PC-3 (cell line): ENCODE measurements at regions not wholly inside any gene's neighbourhood (a gene's known extent, or its start where the extent isn't known, plus 50 kb on each side); places are given as distances from the start of the nearest gene placed in this dataset.

ENCODE experiments used
- EZH2 ChIP-seq: fragments of 300-600 bp; sonication (generic); IDR thresholded peaks from one replicate; pipeline ENCODE4 v1.6.1; 2017; ENCODE audit warnings: antibody characterized with exemption, mild to moderate bottlenecking, low read length; ENCODE audit not compliant: unreplicated experiment
- TF ChIP-seq, protein P1 (sequence below): fragments of 300-600 bp; sonication (generic); conservative IDR thresholded peaks from 2 replicates; pipeline ENCODE4 v1.5.1; 2017; ENCODE audit warnings: antibody characterized with exemption, low read depth, mild to moderate bottlenecking, low read length

- TF ChIP-seq, protein P1, sequence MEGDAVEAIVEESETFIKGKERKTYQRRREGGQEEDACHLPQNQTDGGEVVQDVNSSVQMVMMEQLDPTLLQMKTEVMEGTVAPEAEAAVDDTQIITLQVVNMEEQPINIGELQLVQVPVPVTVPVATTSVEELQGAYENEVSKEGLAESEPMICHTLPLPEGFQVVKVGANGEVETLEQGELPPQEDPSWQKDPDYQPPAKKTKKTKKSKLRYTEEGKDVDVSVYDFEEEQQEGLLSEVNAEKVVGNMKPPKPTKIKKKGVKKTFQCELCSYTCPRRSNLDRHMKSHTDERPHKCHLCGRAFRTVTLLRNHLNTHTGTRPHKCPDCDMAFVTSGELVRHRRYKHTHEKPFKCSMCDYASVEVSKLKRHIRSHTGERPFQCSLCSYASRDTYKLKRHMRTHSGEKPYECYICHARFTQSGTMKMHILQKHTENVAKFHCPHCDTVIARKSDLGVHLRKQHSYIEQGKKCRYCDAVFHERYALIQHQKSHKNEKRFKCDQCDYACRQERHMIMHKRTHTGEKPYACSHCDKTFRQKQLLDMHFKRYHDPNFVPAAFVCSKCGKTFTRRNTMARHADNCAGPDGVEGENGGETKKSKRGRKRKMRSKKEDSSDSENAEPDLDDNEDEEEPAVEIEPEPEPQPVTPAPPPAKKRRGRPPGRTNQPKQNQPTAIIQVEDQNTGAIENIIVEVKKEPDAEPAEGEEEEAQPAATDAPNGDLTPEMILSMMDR: no peak
- TF ChIP-seq EZH2: no peak
These were observed 103.3 kb downstream of the METTL4 start for GRCh38 chr18:2468051-2468450.
